ENCODE measurements at regions not wholly inside any gene's neighbourhood (a gene's known extent, or its start where the extent isn't known, plus 50 kb on each side); places are given as distances from the start of the nearest gene placed in this dataset.

DNA sequence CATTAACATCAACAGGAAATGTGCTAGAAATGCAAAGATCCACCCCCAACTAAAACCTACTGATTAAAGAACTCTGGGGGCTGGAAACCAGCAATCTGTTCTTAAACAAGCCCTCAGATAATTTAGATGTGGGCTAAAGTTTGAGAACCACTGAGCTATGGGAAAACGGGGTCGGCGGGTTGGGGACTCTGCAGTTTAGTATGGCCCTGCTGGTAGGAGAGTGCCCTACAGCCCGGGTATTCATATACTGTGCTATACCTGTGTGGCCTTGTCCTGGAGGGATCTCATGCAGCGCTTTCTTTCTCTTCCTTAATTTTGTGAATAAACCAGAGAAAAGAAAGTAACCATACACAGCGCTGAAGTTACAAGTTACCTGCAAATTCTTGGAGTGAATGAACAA, 189.7 kb upstream of the GBE1 start:
- no peak for DNase-seq

DNA sequence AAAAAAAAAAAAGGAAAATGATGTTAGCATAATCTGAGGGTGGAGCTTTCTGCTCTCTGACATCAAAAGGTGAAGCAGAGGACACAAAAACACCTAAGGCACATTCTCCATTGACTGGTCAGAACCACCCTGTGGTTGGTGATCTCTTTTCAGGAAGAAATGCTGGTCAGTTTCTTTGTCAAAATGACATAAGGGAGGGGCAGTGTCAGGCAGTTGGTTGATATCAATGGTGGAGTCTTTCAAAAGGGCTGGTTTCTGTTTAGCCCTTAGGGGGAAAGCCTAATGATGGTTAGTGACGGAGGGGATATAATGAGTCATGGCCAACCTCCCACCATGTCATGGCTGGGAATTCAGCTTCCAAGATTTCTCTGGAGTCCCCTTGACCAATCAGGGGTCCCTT, 185.9 kb upstream of the GBE1 start:
- DNase-seq: no peak

DNA sequence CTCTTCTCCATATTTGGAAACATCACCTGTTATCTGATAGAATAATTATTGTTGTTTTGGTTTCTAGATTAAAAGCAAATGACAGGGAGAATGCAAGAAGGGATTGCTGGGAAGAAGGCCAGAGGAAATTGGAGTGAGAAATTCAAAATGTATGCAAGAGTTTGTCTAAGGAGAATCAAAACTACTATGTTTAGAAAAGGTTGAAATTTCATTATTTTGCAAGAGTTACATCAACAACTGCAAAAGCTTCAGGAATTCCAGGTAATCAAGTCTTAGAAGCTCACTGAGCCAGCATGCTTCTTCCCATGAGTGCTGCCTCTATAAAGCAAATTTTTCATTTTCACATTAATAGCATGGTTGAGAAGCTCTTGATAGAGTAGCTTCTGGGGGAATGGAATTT, 177.2 kb upstream of the GBE1 start:
- no peak for DNase-seq

DNA sequence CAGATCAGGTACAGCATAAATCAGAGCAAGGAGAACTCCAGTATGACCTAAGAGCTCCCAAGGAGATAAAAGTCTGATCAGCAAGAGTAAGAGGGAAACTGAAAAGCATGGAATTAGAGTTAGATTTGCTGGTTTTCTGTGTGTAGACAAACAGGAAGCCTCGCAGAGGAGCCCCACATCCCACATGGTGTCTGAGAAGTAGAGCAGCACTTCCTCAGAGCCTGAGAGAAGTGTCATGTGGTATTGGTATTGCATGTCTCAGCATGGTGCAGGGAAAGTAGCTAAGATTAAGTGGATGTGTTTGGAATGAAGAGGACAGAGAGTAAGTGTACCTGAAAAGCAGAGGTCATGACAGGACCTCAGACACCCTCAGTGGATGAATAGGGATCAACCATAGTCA, 175.4 kb upstream of the GBE1 start:
- DNase-seq: no peak

DNA sequence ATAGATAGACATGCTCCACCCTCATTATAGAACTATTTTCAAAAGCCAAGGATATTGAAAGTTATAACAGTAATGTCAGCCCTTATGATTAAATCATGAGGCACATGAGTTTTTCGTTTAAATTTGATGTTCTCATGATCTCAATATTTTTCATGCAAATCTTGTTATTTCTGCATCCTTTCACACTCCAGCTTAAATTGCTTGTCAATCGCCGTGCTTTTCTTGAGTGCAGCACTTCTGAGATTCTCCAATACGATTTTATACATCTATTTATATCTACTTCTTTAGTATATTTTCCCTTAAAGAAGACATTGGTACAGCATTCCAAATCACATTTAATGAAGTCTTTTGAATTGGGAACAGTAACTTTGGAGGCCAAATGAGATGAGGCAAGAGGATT, 171.2 kb upstream of the GBE1 start:
- DNase-seq: no peak

DNA sequence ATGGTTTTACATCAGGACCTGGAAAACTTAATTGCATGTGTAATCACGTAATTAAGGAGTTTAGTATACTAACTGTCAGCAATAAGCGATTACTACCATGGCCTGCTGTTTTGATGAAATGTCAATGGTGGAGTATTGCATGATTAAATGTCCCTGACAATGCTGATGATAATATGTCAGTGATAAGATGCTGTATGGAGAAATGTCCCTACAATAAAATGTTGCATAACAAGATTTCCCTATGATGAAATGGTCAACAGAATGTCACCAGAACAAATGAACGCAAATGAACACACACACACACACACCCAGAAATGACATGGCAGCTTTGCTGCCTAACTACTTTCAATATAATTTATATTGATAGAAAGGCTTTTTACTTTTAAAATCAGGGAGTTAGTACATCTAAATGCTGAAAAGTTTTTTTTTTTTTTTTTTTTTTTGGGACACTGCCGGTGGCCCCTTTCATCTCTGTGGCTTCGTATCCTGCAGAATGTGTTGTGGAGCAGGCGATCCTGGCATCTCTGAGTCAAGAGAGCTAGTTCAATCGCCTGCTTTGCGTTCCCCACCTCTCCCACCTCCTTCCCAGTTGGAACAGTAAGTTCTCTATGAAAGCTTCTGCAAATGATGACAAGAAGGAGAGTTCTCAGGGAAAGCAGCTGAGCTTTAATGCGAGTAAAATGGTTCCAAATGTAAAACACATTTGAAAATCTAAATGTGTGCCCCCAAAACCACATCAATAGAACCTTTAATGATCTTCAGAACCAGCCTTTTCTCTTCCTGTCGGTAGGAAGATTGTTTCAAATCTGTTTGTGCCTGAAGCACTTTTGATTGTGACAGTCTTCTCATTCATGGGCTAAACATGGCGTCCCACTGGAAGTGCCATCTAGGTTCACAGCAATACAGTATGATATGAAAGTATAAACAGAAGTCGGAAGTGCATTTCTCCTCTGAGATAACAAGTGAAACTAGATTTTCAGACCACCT, 170.1 kb upstream of the GBE1 start:
- DNase-seq: no peak

DNA sequence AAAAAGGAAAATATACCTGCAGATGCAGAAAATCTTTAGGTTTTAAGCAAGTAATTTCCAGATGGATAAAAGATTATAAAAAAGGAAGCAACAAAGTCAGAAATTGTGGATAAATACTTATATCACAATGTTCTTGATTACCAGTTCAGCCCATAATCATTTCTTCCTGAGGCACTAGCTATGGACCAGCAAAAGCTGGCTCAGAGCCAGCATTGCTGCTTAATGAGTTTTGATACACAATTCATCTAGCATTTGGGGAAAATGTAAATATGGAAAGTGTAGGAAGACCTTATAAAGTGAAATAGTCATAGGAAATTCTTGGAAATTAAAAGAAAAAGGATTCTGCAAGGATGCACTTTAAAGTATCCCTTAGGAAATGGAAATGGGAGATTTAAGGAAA, 168.3 kb upstream of the GBE1 start:
- peak in 1 of 5 experiments; percentile 1 for DNase-seq

DNA sequence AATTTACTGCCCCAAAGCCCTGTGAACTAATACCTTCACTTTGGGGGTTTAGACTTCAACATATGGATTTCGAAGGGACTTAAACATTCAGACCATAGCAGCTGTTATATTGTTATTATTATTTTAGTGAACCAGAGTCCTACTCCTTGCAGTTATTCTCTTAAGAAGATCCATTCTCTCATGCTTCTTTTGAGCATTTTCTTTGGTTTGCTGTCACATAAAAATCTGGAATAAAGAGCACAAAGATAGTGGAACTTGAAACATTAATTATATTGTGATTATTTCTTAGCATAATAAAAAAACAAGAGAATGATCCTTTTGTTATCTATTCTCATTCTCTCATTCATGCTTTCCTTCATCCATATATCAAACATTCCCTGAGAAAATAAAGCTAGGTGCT, 166.4 kb upstream of the GBE1 start:
- no peak for DNase-seq

DNA sequence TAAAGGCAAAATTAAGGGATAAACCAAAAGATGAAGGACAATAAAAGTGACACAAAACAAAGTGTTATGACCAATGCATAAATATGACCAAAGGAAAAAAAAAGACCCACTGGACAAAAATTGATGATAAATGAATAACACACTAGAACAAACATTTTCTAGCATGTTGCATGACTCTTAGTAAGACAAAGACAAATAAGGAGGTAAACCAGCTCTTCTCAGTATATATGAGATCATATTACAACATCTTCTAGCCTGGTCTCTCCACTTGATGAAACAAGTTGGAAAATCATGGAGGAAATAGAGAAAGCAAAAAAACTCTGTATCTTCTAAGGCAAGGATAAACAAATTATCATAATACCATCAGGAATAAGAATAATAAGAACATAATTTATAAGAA, 163.9 kb upstream of the GBE1 start:
- no peak for DNase-seq

DNA sequence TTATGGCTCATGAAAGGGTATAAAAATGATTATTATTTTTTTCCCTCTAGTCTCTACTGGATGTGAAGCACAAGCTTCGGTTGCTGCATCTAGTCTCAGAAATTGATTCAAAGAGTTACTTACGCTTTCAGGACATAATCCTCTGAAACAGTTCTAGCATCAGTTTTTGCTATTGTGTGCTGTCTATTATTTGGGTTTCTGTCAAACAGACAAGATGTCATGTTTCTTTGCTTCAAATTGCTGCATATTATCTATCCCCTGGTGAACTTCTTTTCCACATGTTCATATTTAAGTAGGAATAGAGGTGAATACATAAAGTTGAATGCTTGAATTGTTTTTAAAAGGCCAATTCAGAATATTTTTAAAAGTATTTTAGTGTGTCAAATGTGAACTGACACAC, 161.6 kb upstream of the GBE1 start:
- no peak for DNase-seq

DNA sequence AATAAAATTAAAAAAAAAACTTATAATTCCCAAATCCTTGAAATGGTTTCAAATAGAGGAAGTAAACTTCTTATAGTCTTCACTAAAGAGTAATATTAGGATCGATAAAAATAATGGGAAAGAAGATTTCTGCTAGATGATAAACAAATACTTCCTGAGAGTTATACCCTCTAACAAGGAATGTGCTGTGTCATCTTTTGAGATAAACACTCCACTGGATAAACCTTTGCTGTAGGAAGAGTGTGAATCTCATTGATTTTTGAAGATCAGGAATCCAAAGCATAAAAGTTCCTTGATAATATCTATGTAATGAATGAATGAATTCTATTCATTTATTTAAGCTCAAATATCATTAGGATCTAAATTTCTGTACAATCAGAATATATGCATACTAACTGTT, 161.0 kb upstream of the GBE1 start:
- no peak for DNase-seq

DNA sequence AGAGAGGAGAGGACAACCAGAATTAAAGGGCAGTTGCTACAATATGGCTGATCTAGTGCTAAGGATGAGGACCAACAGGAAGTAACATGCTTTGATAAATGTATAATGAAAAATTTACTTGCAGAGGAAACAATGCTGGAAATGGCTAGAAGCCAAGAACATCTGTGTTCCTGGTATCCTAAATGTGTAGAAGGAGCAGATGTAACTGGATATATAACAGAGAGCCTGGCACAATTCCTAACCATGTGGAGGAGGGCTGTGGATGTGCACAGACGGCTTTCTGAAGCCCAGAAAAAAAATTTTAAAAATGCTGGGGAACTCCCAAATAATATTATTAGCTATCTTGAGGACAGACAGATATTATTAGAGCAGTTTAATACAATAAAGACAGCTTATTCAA, 159.4 kb upstream of the GBE1 start:
- DNase-seq: no peak

DNA sequence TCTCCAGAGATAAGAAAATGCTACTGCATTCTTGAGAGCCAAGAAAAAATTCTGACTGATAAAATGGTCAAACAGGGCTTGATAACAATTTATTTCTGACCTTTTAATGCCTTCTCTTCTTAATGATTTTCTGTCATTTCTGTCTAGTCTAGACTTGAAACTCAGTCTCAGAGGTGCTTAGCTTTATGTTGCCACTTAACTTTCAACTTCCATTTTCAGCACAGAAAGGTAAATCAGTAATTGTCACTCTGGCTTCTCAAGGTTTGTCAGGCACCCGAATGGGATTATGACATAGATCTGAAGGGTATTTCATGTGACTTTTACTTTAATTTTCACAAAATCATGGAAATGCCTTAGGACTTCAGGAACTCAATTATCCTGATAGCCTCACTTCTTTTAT, 155.4 kb upstream of the GBE1 start:
- DNase-seq: no peak

DNA sequence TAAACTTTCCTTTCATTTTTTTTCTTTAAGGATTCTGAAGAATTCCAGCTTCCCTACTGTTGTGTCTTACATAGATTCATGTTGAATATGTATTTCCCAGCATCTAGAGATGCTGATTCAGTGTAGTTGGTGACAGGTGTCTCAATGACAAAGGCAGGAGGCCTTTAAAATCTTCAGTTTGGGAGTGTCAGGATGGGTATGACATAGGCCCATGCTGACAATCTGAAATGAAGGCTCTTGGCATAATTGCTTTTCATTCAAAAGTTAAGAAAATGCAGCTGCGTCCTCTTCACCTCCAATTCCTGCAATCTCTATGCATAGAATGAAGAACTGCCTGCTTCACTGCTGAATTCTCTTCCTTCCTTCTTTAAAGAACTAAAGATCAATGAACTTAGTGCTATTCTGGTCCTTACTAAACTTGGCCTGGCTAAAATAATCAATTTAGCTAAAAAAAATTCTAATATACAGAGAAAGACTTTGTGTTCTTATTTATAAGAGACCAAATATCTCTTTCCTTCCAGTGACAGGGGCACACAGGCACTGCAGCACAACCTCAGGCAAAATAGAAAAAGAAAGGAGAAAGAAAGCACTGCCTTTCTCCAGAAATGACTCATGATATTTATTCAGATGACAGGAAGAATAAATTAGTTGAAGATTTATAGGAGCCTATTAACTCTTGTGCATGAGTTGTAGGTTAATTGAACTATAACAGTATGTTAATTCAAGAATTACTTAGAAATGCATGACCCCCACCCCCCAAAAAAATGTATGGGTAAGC, 152.6 kb upstream of the GBE1 start:
- no peak for DNase-seq

DNA sequence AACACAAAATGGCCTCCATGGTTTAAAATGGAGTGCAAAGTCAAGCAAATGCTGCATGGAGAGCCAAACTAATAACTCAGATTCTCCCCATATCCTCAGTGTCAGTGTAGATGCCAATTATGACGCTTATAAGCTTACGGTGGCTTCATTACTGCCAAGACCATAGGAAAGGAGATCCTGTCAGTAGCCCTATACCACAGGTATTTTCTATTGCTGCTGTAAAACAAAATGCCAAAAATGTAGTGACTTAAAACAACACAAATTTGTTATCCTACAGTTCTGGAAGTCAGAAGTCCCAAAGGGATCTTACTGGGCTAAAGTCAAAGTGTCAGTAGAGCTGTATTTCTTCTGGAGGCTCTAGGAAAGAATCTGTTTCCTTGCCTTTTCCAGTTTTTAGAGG, 149.8 kb upstream of the GBE1 start:
- DNase-seq: no peak

DNA sequence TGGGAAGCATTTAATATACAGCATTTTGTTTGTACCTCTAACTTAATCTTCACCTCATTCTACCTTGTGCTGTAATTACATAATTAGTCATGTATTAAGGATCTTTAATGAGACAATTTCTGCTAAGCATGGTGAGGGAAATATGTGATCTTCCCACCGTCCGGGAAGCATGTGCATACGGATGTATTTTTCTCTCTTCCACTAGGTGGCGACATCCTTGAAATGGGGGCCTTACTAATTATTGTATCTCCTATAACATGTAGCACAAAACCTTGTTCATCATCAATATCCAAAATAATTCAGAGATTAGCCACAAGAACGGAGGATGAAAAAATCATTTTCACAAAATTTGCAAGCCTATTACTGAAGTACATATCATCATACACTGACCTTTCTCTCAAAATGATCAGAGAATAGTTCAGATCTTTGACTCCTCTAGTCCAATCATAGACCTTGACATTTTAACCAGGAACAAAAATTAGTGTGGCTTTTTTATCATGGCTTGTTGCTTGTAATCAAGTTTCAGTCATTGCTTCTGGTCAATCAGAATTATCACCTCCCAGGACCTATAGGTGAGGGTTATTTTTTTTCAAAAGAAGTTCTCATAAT, 148.9 kb upstream of the GBE1 start:
- DNase-seq: peak in 1 of 5 experiments; percentile 27

DNA sequence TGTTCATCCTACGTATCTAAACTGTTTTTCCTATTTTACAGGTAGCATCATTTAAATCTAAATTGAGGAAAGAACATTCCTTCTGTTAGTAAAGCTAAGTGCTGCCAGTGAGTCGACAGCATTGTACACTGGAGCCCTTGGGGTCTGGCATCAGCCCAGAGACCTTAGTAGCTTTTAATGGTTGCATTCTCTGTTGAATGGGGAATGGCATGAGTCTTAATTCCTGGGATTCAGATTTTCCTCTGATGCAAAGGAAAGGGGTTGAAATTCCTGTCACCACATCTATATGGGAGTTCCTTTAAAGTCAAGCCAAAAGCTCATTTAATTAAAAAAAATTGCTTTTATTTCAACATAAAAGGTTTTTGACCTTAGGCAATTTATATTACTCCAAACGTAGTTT, 148.4 kb upstream of the GBE1 start:
- DNase-seq: no peak

DNA sequence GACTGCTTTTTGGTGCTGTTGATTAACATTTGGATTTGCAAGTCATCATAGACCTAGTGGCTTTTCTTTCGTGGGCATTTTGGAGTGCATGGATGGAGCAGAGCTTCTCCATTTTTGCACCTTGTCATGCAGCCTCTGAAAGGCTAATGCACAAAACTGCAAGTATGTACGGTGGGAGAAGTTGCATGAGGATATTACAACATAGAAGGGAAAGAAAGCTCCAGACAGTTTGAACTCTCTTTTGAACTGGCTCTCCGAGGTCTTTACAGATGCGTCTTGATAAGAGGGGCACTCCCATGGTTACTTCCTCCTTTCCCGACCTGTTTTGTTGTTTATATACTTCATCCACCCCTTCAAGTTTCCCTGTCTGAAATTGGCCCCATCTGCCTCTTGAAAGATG, 147.1 kb upstream of the GBE1 start:
- no peak for DNase-seq

DNA sequence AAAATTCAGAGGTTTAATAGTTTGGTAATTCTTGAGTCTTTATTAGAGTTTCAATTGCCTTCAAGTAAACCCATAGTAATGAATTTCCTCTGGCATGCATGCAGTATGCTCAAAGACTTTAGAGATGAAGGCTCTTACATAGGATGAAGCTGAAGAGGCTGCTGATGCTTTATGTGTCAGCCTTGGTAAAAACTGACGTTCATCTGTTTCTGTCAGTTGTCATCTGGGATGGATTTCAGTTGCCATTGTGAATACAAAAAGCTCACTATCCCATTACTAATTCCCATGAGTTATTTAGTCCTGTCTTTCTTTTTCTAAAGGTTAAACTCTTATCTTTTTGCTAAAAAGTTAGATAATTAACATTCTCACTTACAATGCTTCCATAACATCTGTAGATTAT, 136.9 kb upstream of the GBE1 start:
- no peak for DNase-seq

DNA sequence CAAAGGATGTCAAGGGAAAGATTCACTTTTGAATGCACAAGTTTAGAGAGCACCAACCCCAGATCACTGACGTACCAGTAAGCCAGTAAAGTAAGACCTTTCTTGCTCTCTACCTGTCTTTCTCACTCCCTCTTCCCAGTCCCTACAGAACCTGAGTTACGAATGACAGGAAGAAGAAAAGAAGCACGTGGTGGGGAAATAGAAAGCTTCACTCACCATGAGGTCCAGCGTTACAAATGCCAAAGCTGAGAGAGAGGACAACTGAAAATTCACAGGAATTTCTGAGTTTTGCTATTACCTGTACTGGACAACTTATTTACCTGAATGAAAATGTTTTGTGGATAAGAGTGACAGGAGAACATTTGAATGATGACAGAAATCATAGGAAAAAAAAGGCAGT, 133.2 kb upstream of the GBE1 start:
- DNase-seq: no peak

DNA sequence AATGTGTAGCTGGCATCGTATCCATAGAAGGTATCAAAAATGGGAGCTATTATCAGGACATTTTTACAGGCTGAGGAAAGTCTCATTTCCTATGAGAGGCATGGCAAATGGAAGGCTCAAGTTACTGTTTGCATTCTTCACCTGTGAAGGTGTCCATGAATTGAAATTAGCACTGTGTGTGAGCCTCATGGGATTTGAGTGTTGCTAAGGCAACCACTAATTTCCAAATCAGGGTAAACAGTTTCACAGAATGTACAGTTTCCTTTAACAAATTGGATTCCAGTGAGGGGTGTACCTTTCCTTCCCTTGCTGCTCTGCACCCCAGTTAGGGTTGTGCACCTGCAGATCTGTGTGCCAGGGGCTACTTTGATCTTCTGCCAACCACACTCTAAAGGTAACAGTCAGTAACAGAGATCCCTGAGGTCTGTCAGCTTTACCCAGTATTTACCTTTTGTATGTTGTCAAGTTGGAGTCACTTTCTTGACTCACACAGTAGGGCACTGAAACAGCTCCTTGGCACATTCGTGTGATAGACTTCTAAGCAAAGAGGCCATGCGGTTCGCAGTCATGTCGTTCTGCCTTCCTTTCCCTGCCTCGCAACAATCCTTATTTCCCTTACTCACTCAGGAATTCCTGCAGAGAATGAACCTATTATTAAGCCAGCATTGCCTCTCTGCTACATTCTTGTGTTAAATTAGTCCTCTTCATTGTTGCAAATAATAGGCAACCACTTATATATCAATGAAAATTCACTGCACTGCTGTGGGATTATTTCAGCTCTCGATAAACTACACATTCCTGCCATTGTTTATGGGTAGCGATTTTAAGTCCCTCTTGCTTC, 129.8 kb upstream of the GBE1 start:
- no peak for DNase-seq

DNA sequence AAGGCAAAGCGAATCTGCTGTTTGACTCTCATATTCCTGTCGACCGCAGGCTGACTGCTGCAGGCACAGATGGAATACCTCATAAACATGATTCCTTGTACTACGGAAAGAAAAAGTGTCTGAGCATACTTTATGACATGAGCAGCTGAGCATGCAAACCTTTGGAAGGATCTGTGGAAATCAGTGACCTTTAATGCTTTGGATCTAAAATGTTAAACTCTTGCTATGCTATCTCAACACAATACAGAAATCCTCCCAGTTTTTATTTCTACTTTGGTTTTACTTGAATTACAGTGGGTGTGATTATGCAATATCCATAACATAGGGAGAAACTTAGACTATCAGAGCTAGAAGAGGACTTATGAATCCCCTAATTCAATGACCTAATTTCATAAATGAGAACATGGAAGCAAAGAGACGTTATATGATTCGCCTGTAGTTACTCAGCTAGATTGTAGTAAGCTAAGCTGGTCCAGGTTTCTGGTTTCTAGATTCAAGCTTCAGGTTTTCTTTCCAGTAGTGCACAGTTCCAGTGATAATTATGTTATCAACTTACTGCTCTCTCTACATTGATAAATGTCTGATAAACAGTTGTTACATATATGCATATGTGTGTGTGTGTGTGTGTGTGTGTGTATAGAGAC, 127.6 kb upstream of the GBE1 start:
- no peak for DNase-seq

Data from T-helper 2 cell (primary cell).